ENCODE measurements at regions not wholly inside any gene's neighbourhood (a gene's known extent, or its start where the extent isn't known, plus 50 kb on each side); places are given as distances from the start of the nearest gene placed in this dataset.

GRCh38 chr7:41470081-41470480 is 232.8 kb downstream of the INHBA start:
- no peak for TF ChIP-seq CTCF (IDR thresholded peaks at IDR 0.05; ENCODE audit: insufficient read depth, low read length)
- DNase-seq (ENCODE audit: low read depth) = no peak
- no peak overlapping the region for H3K4me3 ChIP-seq (ENCODE audit: low read depth, low read length)

DNA sequence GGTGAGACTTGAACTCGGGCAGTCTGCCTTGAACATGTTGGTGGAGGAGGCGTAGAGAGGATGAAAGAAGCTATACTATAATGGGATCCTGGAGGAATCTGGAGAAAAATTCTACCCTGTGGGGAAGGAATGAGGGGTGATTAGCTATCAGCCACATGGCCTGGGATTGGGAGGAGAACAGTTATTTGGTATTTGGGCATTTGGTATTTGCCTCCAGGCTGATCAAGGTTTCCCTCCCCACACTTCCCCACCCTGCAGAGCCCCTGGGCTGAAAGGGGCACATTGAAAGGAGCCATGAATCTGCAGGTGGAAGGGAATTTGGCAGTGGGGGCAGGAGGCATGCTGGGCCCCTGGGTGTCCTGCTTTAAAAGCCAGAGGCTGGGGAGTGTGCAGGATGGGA is 235.3 kb downstream of the INHBA start:
- no peak for TF ChIP-seq CTCF (IDR thresholded peaks at IDR 0.05; ENCODE audit: insufficient read depth, low read length)
- no peak for DNase-seq (ENCODE audit: low read depth)
- H3K4me3 ChIP-seq (ENCODE audit: low read depth, low read length) = no peak overlapping the region

GRCh38 chr7:41466760-41467384 is 236.0 kb downstream of the INHBA start:
- no peak overlapping the region for H3K4me3 ChIP-seq (ENCODE audit: low read depth, low read length)
- no peak for DNase-seq (ENCODE audit: low read depth)
- TF ChIP-seq CTCF (IDR thresholded peaks at IDR 0.05; ENCODE audit: insufficient read depth, low read length) = no peak

DNA sequence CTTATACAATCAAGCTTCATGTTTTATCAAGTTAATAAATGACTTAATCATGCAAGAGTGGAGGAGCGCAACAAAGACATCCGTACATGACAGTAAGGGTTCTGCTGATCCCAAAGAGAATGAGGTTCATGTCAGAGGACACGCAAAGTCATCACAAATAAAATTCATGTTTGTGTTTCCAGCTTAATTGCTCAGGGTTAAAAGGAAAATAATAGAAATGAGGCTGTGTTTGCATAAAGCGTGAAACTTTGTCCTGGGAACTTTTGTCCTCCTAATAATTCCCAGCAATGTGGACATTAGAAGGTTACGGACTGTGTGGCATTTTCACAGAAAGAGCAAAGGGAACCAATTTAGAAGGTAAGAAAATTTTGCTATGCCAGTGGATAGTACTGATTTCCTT is 237.3 kb downstream of the INHBA start:
- TF ChIP-seq CTCF (IDR thresholded peaks at IDR 0.05; ENCODE audit: insufficient read depth, low read length) = no peak
- H3K4me3 ChIP-seq (ENCODE audit: low read depth, low read length) = no peak overlapping the region
- DNase-seq (ENCODE audit: low read depth) = no peak

DNA sequence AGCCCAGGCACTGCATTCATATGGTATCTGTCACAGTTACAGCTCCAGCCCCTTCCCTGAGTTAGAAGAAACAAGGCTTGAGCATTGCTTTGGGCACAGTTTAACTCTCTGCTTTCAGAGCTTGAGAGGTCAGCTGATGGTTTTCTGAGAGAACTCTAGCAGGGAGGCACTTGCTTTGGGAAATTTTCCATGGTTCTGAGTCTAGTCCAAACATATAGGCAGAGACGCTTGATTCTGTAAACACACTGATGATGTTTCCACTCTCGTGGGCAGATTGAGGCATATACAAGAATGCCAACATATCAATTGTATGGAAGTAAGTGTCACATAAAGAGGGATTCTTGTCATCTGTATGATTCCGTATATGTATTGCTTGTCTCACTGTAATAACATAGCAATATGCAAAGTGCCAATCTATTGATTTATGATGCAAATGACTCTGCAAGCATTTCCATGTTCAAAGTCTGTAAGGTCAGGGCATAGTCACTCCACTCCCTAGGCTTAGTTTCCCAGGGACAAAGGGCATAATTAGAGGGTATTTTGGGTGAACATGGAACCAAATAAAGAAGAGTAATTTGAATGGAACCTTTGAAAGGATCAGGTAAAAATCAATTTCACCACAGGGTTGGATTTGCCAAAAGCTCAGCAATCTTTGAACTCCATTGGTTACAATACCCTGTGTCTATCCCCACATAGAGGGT is 239.0 kb downstream of the INHBA start:
- DNase-seq (ENCODE audit: low read depth) = no peak
- no peak for TF ChIP-seq CTCF (IDR thresholded peaks at IDR 0.05; ENCODE audit: insufficient read depth, low read length)
- no peak overlapping the region for H3K4me3 ChIP-seq (ENCODE audit: low read depth, low read length)

- no peak for DNase-seq (ENCODE audit: low read depth)
- TF ChIP-seq CTCF (IDR thresholded peaks at IDR 0.05; ENCODE audit: insufficient read depth, low read length) = no peak
- H3K4me3 ChIP-seq (ENCODE audit: low read depth, low read length) = no peak overlapping the region
These were observed 243.1 kb downstream of the INHBA start for GRCh38 chr7:41459623-41460261.

Data from fibroblast of the aortic adventitia (primary cell).